Gastrocnemius medialis (tissue), 4 donors: ENCODE measurements at regions not wholly inside any gene's neighbourhood (a gene's known extent, or its start where the extent isn't known, plus 50 kb on each side); places are given as distances from the start of the nearest gene placed in this dataset.
"Not testable (repeated sequence)": the region's sequence is repeated elsewhere in the genome, so short reads cannot be mapped to it uniquely, and the experiment has no call there.

ENCODE experiments used
- ATAC-seq, 2 donors: fragments of 150-250 bp; one replicate each; pipeline ENCODE4 v1.9.1; 2016
- DNase-seq, 2 donors: peaks; one replicate each; pipeline ENCODE4 v3.0.0-alpha.2; 2019
- H3K27ac ChIP-seq, 4 donors: fragments of 200-600 bp; sonication (generic); 1 replicate in 1 of 4; 2 replicates in 3 of 4; pipeline ENCODE4 v1.5.1; 2016 to 2018; ENCODE audit warnings: mild to moderate bottlenecking in 2 of 4, moderate library complexity in 1 of 4
- H3K27me3 ChIP-seq, 3 donors: fragments of 200-600 bp; sonication (generic) in 2 of 3; 1 replicate in 1 of 3; 2 replicates in 2 of 3; pipeline versions ENCODE4 v1.5.1 to v1.6.0; 2016 to 2019; ENCODE audit warnings: mild to moderate bottlenecking in 1 of 3, moderate library complexity in 1 of 3
- H3K36me3 ChIP-seq, 2 donors: fragments of 200-600 bp; sonication (generic) in 1 of 2; one replicate each; pipeline ENCODE4 v1.5.1; 2017 to 2018
- H3K4me1 ChIP-seq, 2 donors: fragments of 200-600 bp; sonication (generic) in 1 of 2; one replicate each; pipeline ENCODE4 v1.5.1; 2016 to 2017; ENCODE audit warnings: mild to moderate bottlenecking in 2 of 2
- H3K4me3 ChIP-seq, 4 donors: fragments of 200-600 bp; sonication (generic) in 3 of 4; 1 replicate in 1 of 4; 2 replicates in 3 of 4; pipeline ENCODE4 v1.5.1; 2016 to 2019; ENCODE audit warnings: mild to moderate bottlenecking in 2 of 4
- H3K9me3 ChIP-seq, 3 donors: fragments of 200-600 bp; sonication (generic) in 2 of 3; 1 replicate in 1 of 3; 2 replicates in 2 of 3; pipeline ENCODE4 v1.5.1; 2016 to 2019
- POLR2A ChIP-seq, 2 donors: fragments of 450-650 bp; IDR thresholded peaks; one replicate each; pipeline ENCODE4 v1.6.1; 2017; ENCODE audit warnings: antibody characterized with exemption in 2 of 2, mild to moderate bottlenecking in 2 of 2, moderate library complexity in 2 of 2
- in situ Hi-C, 4 donors: fragments of 200-750 bp; cut with MboI; loops; one replicate each; pipeline versions ENCODE4 v1.15.0 to v1.8.0; 2017; ENCODE audit warnings: low sequenced_read_pairs in 4 of 4
- intact Hi-C: fragments of 100-400 bp; cut with DNase I; formaldehyde crosslinking; loops from one replicate; pipeline ENCODE4 v1.15.1; 2023; ENCODE audit warnings: low total_unique reads
- TF ChIP-seq, protein P1 (sequence below), 5 experiments: fragments of 450-650 bp in 3 of 5; fragments of 200-600 bp in 2 of 5; sonication (generic) in 2 of 5; IDR thresholded peaks in 4 of 5; conservative IDR thresholded peaks in 1 of 5; 1 replicate in 4 of 5; 2 replicates in 1 of 5; pipeline ENCODE4 v1.5.1; 2016 to 2019; ENCODE audit warnings: antibody characterized with exemption in 5 of 5, mild to moderate bottlenecking in 3 of 5, moderate library complexity in 3 of 5

DNA sequence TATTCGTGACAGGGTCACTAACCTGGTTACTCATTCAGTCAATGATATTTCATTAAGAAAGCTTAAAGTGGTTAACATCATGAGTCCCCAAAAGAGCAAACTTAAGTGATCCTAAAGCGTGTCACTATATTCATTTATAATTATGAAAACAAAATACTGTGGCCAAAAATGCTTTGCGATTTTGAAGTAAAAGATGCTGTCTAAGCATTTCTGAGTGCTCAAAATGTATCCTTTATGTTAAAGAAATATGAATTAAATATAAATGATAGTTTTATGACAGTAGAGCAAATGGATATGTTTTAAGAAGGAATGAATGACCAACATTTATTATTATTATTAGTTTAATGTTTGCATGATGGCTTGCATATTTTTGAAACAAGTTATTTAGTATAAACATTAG, 72.6 kb upstream of the CDC42EP3 start:
- Histone ChIP-seq H3K9me3 (no peaks in the 10 kb centered on the region), H3K4me1 (no peaks in the 10 kb centered on the region), H3K4me3 (no peak overlapping the region), H3K27ac (no peak overlapping the region), H3K27me3 (no peaks in the 10 kb centered on the region), H3K36me3 (no peaks in the 10 kb centered on the region)
- in situ Hi-C loops = no loop called here
- DNase-seq = no peak
- intact Hi-C loops = no loop called here
- no peak for TF ChIP-seq POLR2A (IDR thresholded peaks at IDR 0.05)
- TF ChIP-seq, protein P1, sequence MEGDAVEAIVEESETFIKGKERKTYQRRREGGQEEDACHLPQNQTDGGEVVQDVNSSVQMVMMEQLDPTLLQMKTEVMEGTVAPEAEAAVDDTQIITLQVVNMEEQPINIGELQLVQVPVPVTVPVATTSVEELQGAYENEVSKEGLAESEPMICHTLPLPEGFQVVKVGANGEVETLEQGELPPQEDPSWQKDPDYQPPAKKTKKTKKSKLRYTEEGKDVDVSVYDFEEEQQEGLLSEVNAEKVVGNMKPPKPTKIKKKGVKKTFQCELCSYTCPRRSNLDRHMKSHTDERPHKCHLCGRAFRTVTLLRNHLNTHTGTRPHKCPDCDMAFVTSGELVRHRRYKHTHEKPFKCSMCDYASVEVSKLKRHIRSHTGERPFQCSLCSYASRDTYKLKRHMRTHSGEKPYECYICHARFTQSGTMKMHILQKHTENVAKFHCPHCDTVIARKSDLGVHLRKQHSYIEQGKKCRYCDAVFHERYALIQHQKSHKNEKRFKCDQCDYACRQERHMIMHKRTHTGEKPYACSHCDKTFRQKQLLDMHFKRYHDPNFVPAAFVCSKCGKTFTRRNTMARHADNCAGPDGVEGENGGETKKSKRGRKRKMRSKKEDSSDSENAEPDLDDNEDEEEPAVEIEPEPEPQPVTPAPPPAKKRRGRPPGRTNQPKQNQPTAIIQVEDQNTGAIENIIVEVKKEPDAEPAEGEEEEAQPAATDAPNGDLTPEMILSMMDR (IDR thresholded peaks at IDR 0.05 in 4 of 5, conservative IDR thresholded peaks at IDR 0.05 in 1 of 5) = no peak
- ATAC-seq = no peak

DNA sequence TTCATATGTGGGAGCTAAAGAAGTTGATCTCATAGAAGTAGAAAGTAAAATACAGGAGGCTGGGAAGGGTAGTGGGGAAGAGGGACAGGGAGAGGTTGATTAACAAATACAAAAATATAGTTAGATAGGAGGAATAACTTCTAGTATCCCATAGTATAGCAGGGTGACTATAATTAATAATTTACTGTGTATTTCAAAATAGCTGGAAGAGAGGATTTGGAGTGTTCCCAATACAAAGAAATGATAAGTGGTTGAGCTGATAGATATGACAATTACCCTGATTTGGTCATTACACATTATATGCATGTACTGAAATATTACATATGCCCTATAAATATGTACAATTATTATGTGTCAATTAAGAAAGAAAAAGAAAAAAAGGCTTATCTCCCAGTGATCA, 73.5 kb upstream of the CDC42EP3 start:
- H3K9me3 ChIP-seq, ATAC-seq, intact Hi-C loops, H3K27ac ChIP-seq, H3K27me3 ChIP-seq, H3K4me1 ChIP-seq, DNase-seq, H3K4me3 ChIP-seq, H3K36me3 ChIP-seq, in situ Hi-C loops: not testable (repeated sequence)

DNA sequence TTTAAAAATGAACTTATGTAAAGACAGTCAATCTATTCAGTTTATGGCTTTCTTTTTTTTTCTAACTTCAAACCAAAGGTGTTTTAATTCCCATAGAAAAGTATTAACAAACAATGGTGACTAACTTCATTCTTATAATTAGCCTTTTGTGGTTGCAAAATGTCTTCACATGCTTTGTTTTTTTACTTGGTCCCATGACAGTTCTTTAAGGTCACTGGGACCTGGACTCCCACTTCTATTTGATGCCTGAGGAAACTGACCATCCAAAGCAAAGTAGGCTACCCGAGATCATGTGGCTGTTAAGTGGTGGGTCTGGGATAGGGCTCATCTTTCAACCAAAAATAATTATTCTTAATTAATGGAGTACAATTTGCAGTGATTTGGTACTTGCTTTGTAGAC, 74.6 kb upstream of the CDC42EP3 start:
- ATAC-seq, H3K27me3 ChIP-seq, H3K27ac ChIP-seq, H3K9me3 ChIP-seq, H3K4me3 ChIP-seq, in situ Hi-C loops, H3K36me3 ChIP-seq, intact Hi-C loops, H3K4me1 ChIP-seq, DNase-seq: not testable (repeated sequence)

DNA sequence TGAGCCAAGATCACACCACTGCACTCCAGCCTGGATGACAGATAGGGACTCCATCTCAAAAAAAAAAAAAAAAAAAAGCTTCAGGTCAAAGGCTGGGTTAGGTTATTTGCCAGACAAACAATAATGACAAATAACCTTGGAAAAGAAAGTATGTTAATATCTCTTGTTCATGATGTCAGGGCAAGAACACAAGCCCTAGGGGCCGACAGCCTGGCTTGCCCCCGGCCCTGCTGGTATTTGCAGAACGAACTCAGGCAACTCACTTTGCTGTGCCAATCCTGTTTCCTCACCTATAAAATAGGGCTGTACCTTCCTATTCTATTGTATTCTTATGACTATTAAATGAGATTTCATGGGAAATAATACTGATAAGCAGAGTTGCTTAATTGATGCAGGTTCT, 75.4 kb upstream of the CDC42EP3 start:
- intact Hi-C loops (no loop called here), in situ Hi-C loops (no loop called here)
- no peaks in the 10 kb centered on the region for H3K4me1 ChIP-seq
- no peaks in the 10 kb centered on the region for H3K27me3 ChIP-seq
- no peak overlapping the region for H3K4me3 ChIP-seq
- no peak overlapping the region for H3K27ac ChIP-seq
- H3K9me3 ChIP-seq = no peaks in the 10 kb centered on the region
- DNase-seq (no peak), ATAC-seq (no peak)
- TF ChIP-seq POLR2A (IDR thresholded peaks at IDR 0.05) = no peak
- TF ChIP-seq, protein P1 (IDR thresholded peaks at IDR 0.05 in 4 of 5, conservative IDR thresholded peaks at IDR 0.05 in 1 of 5) = no peak
- H3K36me3 ChIP-seq = no peaks in the 10 kb centered on the region

DNA sequence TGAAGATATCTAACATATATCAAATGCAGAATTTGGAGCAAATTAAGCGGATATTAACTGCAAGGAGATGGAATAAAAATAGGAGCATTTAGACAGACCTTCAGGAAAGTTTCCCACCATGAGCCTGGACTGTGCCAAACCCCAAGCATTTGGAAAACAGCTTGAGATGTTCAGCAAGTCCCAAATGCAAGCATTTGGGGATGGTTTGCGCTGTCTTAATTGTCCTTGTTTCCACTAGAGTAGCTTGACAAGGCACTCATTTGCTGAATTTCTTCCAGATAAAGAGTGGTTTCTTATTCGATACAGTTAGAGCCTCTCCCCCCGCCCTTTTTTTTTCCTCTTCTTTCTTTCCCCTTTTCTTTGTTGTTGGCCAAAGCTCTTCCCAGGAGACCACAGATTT, 77.1 kb upstream of the CDC42EP3 start:
- no peak for DNase-seq
- ATAC-seq = no peak
- H3K4me1 ChIP-seq = no peaks in the 10 kb centered on the region
- no peak overlapping the region for H3K4me3 ChIP-seq
- no peaks in the 10 kb centered on the region for H3K27me3 ChIP-seq
- no peaks in the 10 kb centered on the region for H3K9me3 ChIP-seq
- no peak overlapping the region for H3K27ac ChIP-seq
- intact Hi-C loops (no loop called here), in situ Hi-C loops (no loop called here)
- H3K36me3 ChIP-seq = no peaks in the 10 kb centered on the region
- TF ChIP-seq POLR2A (IDR thresholded peaks at IDR 0.05) = no peak
- TF ChIP-seq, protein P1 (IDR thresholded peaks at IDR 0.05 in 4 of 5, conservative IDR thresholded peaks at IDR 0.05 in 1 of 5) = no peak

DNA sequence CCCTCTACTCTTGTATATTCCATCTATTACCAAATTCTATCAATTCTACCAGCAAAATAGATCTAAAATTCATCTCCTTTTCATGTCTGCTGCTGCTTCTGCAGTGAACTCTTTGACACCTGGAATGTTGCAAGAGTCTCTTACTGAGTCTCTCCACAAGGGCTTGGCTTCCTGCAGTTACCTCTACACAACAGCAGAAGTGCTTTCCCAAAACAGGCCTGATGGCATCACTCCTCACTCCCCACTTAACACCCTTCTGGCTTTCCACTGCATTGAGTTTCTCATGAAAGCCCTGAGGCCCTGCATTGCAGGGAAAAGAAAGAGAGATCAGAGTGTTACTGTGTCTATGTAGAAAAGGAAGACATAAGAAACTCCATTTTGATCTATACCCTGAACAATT, 78.8 kb upstream of the CDC42EP3 start:
- H3K27me3 ChIP-seq, H3K9me3 ChIP-seq, H3K4me3 ChIP-seq, H3K27ac ChIP-seq, intact Hi-C loops, DNase-seq, H3K36me3 ChIP-seq, ATAC-seq, in situ Hi-C loops, H3K4me1 ChIP-seq: not testable (repeated sequence)
